ENCODE measurements at regions not wholly inside any gene's neighbourhood (a gene's known extent, or its start where the extent isn't known, plus 50 kb on each side); places are given as distances from the start of the nearest gene placed in this dataset.

- TF ChIP-seq POLR2AphosphoS5 (IDR thresholded peaks at IDR 0.05; ENCODE audit: low read depth, low read length) (no peak), POLR2A (IDR thresholded peaks at IDR 0.05; ENCODE audit: low read depth, low read length) (no peak)
Observed at GRCh38 chr13:102962430-102962829, 103.8 kb downstream of the SLC10A2 start.

All from GM12892 (cell line).